OCI-LY3 (cell line): ENCODE measurements at regions not wholly inside any gene's neighbourhood (a gene's known extent, or its start where the extent isn't known, plus 50 kb on each side); places are given as distances from the start of the nearest gene placed in this dataset.

Source experiments
- H2AFZ ChIP-seq: fragments of 200-600, 300-600 bp; shearing (Covaris generic); 2 replicates; pipeline ENCODE4 v1.6.0; 2014; ENCODE audit warnings: antibody characterized with exemption, low read depth, low read length
- H3K27ac ChIP-seq: fragments of 200-600, 300-600 bp; sonication (generic); 2 replicates; pipeline ENCODE4 v1.5.1; 2014; ENCODE audit warnings: mild to moderate bottlenecking, low read length, moderate library complexity, mixed read lengths
- H3K27me3 ChIP-seq: fragments of 200-600, 300-600 bp; sonication (generic); 2 replicates; pipeline ENCODE4 v1.6.1; 2014; ENCODE audit warnings: low read depth, low read length, mixed read lengths
- H3K36me3 ChIP-seq: fragments of 200-600, 300-600 bp; sonication (generic); replicated peaks from 2 replicates; pipeline ENCODE3; 2014; ENCODE audit warnings: low read depth, low read length, mixed read lengths
- H3K4me1 ChIP-seq: fragments of 300-600, 200-600 bp; sonication (generic); 2 replicates; pipeline ENCODE4 v1.6.1; 2014; ENCODE audit warnings: low read length, mixed read lengths
- H3K4me2 ChIP-seq: fragments of 200-600, 300-600 bp; sonication (generic); 2 replicates; pipeline ENCODE4 v1.6.1; 2014; ENCODE audit warnings: low read length, mixed read lengths
- H3K4me3 ChIP-seq: fragments of 300-600, 200-600 bp; sonication (generic); 2 replicates; pipeline ENCODE4 v1.5.1; 2014; ENCODE audit warnings: antibody characterized with exemption, mild to moderate bottlenecking, low read length, moderate library complexity
- H3K79me2 ChIP-seq: fragments of 300-600, 200-600 bp; shearing (Covaris generic); 2 replicates; pipeline ENCODE4 v1.6.1; 2014; ENCODE audit warnings: mild to moderate bottlenecking, low read length, mixed read lengths
- H3K9ac ChIP-seq: fragments of 300-600, 200-600 bp; shearing (Covaris generic); 2 replicates; pipeline ENCODE4 v1.6.0; 2014; ENCODE audit warnings: mild to moderate bottlenecking, low read length, moderate library complexity
- H3K9me3 ChIP-seq: fragments of 200-600, 300-600 bp; shearing (Covaris generic); 2 replicates; pipeline ENCODE4 v1.6.1; 2014; ENCODE audit warnings: low read length, mixed read lengths; ENCODE audit not compliant: insufficient read depth
- H4K20me1 ChIP-seq: fragments of 200-600, 300-600 bp; sonication (generic); 2 replicates; pipeline ENCODE4 v1.6.1; 2016; ENCODE audit warnings: low read length, mixed read lengths; ENCODE audit not compliant: insufficient read depth
- CTCF ChIP-seq: fragments of 200-600, 300-600 bp; sonication (generic); IDR thresholded peaks from 2 replicates; pipeline ENCODE4 v1.5.1; 2014; ENCODE audit warnings: antibody characterized with exemption, low read length, low read depth
- EZH2phosphoT487 ChIP-seq: fragments of 200-600 bp; shearing (Covaris generic); IDR thresholded peaks from 2 replicates; pipeline ENCODE4 v1.6.1; 2018; ENCODE audit warnings: antibody characterized with exemption, mixed run types, low read depth

GRCh38 chr1:208542309-208542708, 298.1 kb upstream of the PLXNA2 start:
- Histone ChIP-seq H3K9ac (no peak overlapping the region), H3K36me3 (no peaks in the 10 kb centered on the region), H3K79me2 (no peaks in the 10 kb centered on the region), H3K9me3 (no peaks in the 10 kb centered on the region), H3K4me2 (no peak overlapping the region), H3K27me3 (peaks cover 13% of the 10 kb centered on the region; the same call in 1 of the 2 replicates), H3K27ac (no peak overlapping the region), H2AFZ (no peak overlapping the region), H3K4me1 (no peaks in the 10 kb centered on the region; the same call in 1 of the 2 replicates), H3K4me3 (no peak overlapping the region), H4K20me1 (no peaks in the 10 kb centered on the region)
- no peak for TF ChIP-seq EZH2phosphoT487
- TF ChIP-seq CTCF = no peak

GRCh38 chr1:208544053-208544452, 299.9 kb upstream of the PLXNA2 start:
- Histone ChIP-seq H3K4me2 (no peak overlapping the region), H3K9me3 (no peaks in the 10 kb centered on the region), H3K4me3 (no peak overlapping the region), H3K4me1 (no peaks in the 10 kb centered on the region; the same call in 1 of the 2 replicates), H4K20me1 (no peaks in the 10 kb centered on the region), H3K79me2 (no peaks in the 10 kb centered on the region), H3K27me3 (peaks cover 16% of the 10 kb centered on the region; the same call in 1 of the 2 replicates), H3K27ac (no peak overlapping the region), H3K36me3 (no peaks in the 10 kb centered on the region), H2AFZ (no peak overlapping the region), H3K9ac (no peak overlapping the region)
- TF ChIP-seq CTCF = no peak
- TF ChIP-seq EZH2phosphoT487 = no peak

GRCh38 chr1:208544794-208545193, 300.6 kb upstream of the PLXNA2 start:
- Histone ChIP-seq H3K79me2 (no peaks in the 10 kb centered on the region), H3K4me2 (no peak overlapping the region), H3K27me3 (peaks cover 16% of the 10 kb centered on the region; the same call in 1 of the 2 replicates), H3K4me3 (no peak overlapping the region), H3K9ac (no peak overlapping the region), H2AFZ (no peak overlapping the region), H3K9me3 (no peaks in the 10 kb centered on the region), H4K20me1 (no peaks in the 10 kb centered on the region), H3K36me3 (no peaks in the 10 kb centered on the region), H3K27ac (no peak overlapping the region), H3K4me1 (no peaks in the 10 kb centered on the region; the same call in 1 of the 2 replicates)
- no peak for TF ChIP-seq EZH2phosphoT487
- no peak for TF ChIP-seq CTCF

- Histone ChIP-seq H3K27me3 (peaks cover 24% of the 10 kb centered on the region), H3K9me3 (no peaks in the 10 kb centered on the region), H3K9ac (no peak overlapping the region), H3K79me2 (no peaks in the 10 kb centered on the region), H3K4me1 (no peaks in the 10 kb centered on the region), H4K20me1 (no peaks in the 10 kb centered on the region), H3K4me3 (no peak overlapping the region), H2AFZ (no peak overlapping the region), H3K36me3 (no peaks in the 10 kb centered on the region), H3K27ac (no peak overlapping the region), H3K4me2 (no peak overlapping the region)
- TF ChIP-seq CTCF = no peak
- no peak for TF ChIP-seq EZH2phosphoT487
These were observed 306.8 kb upstream of the PLXNA2 start for GRCh38 chr1:208551024-208551423.
